MM.1S (cell line): ENCODE measurements at regions not wholly inside any gene's neighbourhood (a gene's known extent, or its start where the extent isn't known, plus 50 kb on each side); places are given as distances from the start of the nearest gene placed in this dataset.

Source experiments
- CTCF ChIP-seq: fragments of 300-600 bp; sonication (generic); IDR thresholded peaks from 2 replicates; pipeline ENCODE4 v1.5.1; 2016; ENCODE audit warnings: antibody characterized with exemption, low read length, mixed read lengths
- EZH2 ChIP-seq: fragments of 300-600 bp; sonication (generic); optimal IDR thresholded peaks from 2 replicates; pipeline ENCODE3; 2017; ENCODE audit warnings: low read depth, mild to moderate bottlenecking, antibody characterized with exemption, low read length, mixed read lengths
- EZH2phosphoT487 ChIP-seq: fragments of 300-600 bp; sonication (generic); IDR thresholded peaks from 2 replicates; pipeline ENCODE4 v1.6.1; 2018; ENCODE audit warnings: antibody characterized with exemption, low read length

- TF ChIP-seq CTCF (peak; percentile 65), EZH2 (no peak), EZH2phosphoT487 (no peak)
Observed at GRCh38 chr19:29467824-29468401, 57.9 kb upstream of the VSTM2B start.
